ENCODE measurements at regions not wholly inside any gene's neighbourhood (a gene's known extent, or its start where the extent isn't known, plus 50 kb on each side); places are given as distances from the start of the nearest gene placed in this dataset.

- TF ChIP-seq EZH2phosphoT487 (IDR thresholded peaks at IDR 0.05; ENCODE audit: borderline replicate concordance), result no peak
- TF ChIP-seq CTCF (conservative IDR thresholded peaks at IDR 0.05; ENCODE audit: low read length), result no peak
Observed at GRCh38 chr4:119932277-119932676, 134.4 kb downstream of the MAD2L1 start.
